SK-N-SH (cell line): ENCODE measurements at regions not wholly inside any gene's neighbourhood (a gene's known extent, or its start where the extent isn't known, plus 50 kb on each side); places are given as distances from the start of the nearest gene placed in this dataset.

Experiments used
- MAX ChIP-seq: IDR thresholded peaks from 2 replicates; pipeline ENCODE4 v1.4.0; 2012; ENCODE audit warnings: low read depth
- POLR2AphosphoS5 ChIP-seq: IDR thresholded peaks from 2 replicates; pipeline ENCODE4 v1.6.1; 2012; ENCODE audit warnings: low read depth, low read length
- RAD21 ChIP-seq: IDR thresholded peaks from 2 replicates; pipeline ENCODE4 v1.6.1; 2012; ENCODE audit warnings: mild to moderate bottlenecking, low read length
- TAF1 ChIP-seq: IDR thresholded peaks from 2 replicates; pipeline ENCODE4 v1.6.1; 2012; ENCODE audit warnings: low read depth, mild to moderate bottlenecking, low read length, moderate library complexity, borderline replicate concordance
- YY1 ChIP-seq: IDR thresholded peaks from 2 replicates; pipeline ENCODE4 v1.4.0; 2012; ENCODE audit warnings: low read depth, mild to moderate bottlenecking
- TF ChIP-seq, protein P1 (sequence below): IDR thresholded peaks from 2 replicates; pipeline ENCODE4 v1.4.0; 2012; ENCODE audit warnings: low read depth, borderline replicate concordance

- TF ChIP-seq, protein P1, sequence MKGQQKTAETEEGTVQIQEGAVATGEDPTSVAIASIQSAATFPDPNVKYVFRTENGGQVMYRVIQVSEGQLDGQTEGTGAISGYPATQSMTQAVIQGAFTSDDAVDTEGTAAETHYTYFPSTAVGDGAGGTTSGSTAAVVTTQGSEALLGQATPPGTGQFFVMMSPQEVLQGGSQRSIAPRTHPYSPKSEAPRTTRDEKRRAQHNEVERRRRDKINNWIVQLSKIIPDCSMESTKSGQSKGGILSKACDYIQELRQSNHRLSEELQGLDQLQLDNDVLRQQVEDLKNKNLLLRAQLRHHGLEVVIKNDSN: no peak
- TF ChIP-seq MAX (no peak), POLR2AphosphoS5 (no peak), RAD21 (no peak), YY1 (no peak), TAF1 (no peak)
Measured at GRCh38 chr12:124415064-124415463, 120.2 kb downstream of the RFLNA start.
